Hepatocyte (in vitro differentiated cells): ENCODE measurements at regions not wholly inside any gene's neighbourhood (a gene's known extent, or its start where the extent isn't known, plus 50 kb on each side); places are given as distances from the start of the nearest gene placed in this dataset.

Source experiments
- EZH2 ChIP-seq: fragments of 200-600 bp; sonication (generic); IDR thresholded peaks from 2 replicates; pipeline ENCODE4 v1.6.1; 2016; ENCODE audit warnings: antibody characterized with exemption, mild to moderate bottlenecking, borderline replicate concordance
- EZH2phosphoT487 ChIP-seq: fragments of 200-600 bp; sonication (generic); IDR thresholded peaks from one replicate; pipeline ENCODE4 v1.6.1; 2018; ENCODE audit warnings: antibody characterized with exemption, mild to moderate bottlenecking, low read depth, moderate library complexity; ENCODE audit not compliant: unreplicated experiment, severe bottlenecking
- TF ChIP-seq, protein P1 (sequence below): fragments of 200-600 bp; sonication (generic); IDR thresholded peaks from 2 replicates; pipeline ENCODE4 v1.5.1; 2016; ENCODE audit warnings: antibody characterized with exemption, mild to moderate bottlenecking; ENCODE audit not compliant: poor library complexity

DNA sequence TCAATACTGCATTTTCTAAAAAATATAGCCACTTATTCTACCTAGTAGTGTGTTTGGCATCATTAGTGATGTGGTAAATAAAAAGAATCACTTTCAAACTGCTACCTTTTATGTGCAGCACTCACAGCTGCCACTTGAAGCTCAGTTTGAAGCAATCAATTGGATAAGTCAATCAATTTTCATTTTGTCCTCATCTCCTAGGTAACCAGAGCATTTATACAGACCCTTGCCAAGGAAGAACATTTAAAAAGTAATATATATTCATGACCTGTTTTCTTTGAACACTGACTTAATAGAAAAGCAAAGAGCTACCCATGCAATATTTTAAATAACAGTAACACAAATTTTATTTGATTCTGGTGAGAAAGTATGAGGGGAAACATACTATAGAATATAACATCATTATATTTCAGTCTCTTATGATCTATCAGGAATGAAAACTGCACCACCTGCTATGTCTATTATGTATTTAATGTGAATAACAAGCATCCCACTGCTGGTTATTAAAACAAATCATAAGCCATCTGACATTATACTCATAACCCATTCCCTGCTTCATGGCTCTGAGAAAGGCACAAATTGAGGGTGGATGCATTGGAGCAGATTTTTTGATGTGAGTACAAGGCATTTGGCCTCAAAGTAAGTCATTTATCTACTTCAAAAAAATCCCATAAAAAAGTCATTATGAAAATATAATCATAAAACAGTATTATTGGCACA lies 168.4 kb upstream of the C21orf91 start:
- TF ChIP-seq, protein P1, sequence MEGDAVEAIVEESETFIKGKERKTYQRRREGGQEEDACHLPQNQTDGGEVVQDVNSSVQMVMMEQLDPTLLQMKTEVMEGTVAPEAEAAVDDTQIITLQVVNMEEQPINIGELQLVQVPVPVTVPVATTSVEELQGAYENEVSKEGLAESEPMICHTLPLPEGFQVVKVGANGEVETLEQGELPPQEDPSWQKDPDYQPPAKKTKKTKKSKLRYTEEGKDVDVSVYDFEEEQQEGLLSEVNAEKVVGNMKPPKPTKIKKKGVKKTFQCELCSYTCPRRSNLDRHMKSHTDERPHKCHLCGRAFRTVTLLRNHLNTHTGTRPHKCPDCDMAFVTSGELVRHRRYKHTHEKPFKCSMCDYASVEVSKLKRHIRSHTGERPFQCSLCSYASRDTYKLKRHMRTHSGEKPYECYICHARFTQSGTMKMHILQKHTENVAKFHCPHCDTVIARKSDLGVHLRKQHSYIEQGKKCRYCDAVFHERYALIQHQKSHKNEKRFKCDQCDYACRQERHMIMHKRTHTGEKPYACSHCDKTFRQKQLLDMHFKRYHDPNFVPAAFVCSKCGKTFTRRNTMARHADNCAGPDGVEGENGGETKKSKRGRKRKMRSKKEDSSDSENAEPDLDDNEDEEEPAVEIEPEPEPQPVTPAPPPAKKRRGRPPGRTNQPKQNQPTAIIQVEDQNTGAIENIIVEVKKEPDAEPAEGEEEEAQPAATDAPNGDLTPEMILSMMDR: no peak
- no peak for TF ChIP-seq EZH2
- TF ChIP-seq EZH2phosphoT487: no peak
